HCT116 (cell line): ENCODE measurements at regions not wholly inside any gene's neighbourhood (a gene's known extent, or its start where the extent isn't known, plus 50 kb on each side); places are given as distances from the start of the nearest gene placed in this dataset.

Experiments
- ATAC-seq: fragments of 200-7000 bp; cut with Tn5 transposase; 2 replicates; pipeline ENCODE4 v1.9.1; 2020; ENCODE audit warnings: mild to moderate bottlenecking, moderate library complexity
- BruUV-seq: library from RNA; stranded (reverse); fragments of 400-500 nt; replicated peaks from 2 replicates; lab custom pipeline; 2021; lab: Mats Ljungman, UMichigan
- CTCF ChIA-PET: fragments of 300-600 bp; sonication (Branson Sonifier 250); formaldehyde crosslinking; loops from one replicate; lab custom pipeline; 2021; ENCODE audit warnings: antibody characterized with exemption; lab: Charles Lee
- POLR2A ChIA-PET: fragments of 300-600, 350-600 bp; sonication (Branson Sonifier 250); formaldehyde crosslinking; loops from one replicate; lab custom pipeline; 2021; ENCODE audit warnings: antibody characterized with exemption; lab: Charles Lee
- RAD21 ChIA-PET, 2 experiments: fragments of 300-600 bp; sonication (Branson Sonifier 250); formaldehyde crosslinking; loops; one replicate each; lab custom pipeline; 2023; ENCODE audit warnings: low total read pairs in 2 of 2; ENCODE audit not compliant: uncharacterized antibody in 2 of 2, unreplicated experiment in 2 of 2, low non-redundant PET in 1 of 2; lab: Charles Lee
- DNase-seq: peaks from one replicate; pipeline ENCODE4 v3.0.0-alpha.2; 2010; ENCODE audit warnings: low read depth, low spot score
- H2AFZ ChIP-seq: fragments of 200-600 bp; shearing (Covaris generic), sonication (generic); 2 replicates; pipeline ENCODE4 v1.6.1; 2017; ENCODE audit warnings: low read depth, mixed run types, mixed read lengths, antibody characterized with exemption, low read length; ENCODE audit not compliant: poor library complexity, severe bottlenecking
- H3K27ac ChIP-seq: 2 replicates; pipeline ENCODE4 v1.5.1; 2012; ENCODE audit warnings: low read depth, low read length
- H3K27me3 ChIP-seq: fragments of 200-600 bp; sonication (generic); 2 replicates; pipeline ENCODE4 v1.6.1; 2016; ENCODE audit warnings: mixed run types, low read length, mixed read lengths; ENCODE audit not compliant: insufficient read depth
- H3K36me3 ChIP-seq, 2 experiments: fragments of 200-500 bp in 1 of 2; fragments of 200-600 bp in 1 of 2; sonication (Bioruptor generic) in 1 of 2; sonication (generic) in 1 of 2; 2 replicates each; pipeline versions ENCODE4 v1.5.1 to v1.6.1; 2014 to 2016; ENCODE audit warnings: low read length in 2 of 2, inconsistent platforms in 1 of 2, mixed read lengths in 1 of 2, mixed run types in 1 of 2; ENCODE audit not compliant: insufficient read depth in 2 of 2, control insufficient read depth in 1 of 2
- H3K4me1 ChIP-seq, 2 experiments: fragments of 200-600 bp in 1 of 2; sonication (generic) in 1 of 2; 2 replicates each; pipeline versions ENCODE4 v1.5.1 to v1.6.1; 2012 to 2017; ENCODE audit warnings: low read length in 2 of 2, inconsistent platforms in 1 of 2, mild to moderate bottlenecking in 1 of 2, mixed read lengths in 1 of 2, mixed run types in 1 of 2, moderate library complexity in 1 of 2; ENCODE audit not compliant: insufficient read depth in 2 of 2, control insufficient read depth in 1 of 2
- H3K4me2 ChIP-seq: fragments of 200-600 bp; sonication (generic); 2 replicates; pipeline ENCODE4 v1.6.1; 2017; ENCODE audit warnings: mixed run types, low read length, mixed read lengths
- H3K4me3 ChIP-seq, 2 experiments: fragments of 200-600 bp in 1 of 2; sonication (generic) in 1 of 2; replicated peaks in 1 of 2; 2 replicates each; pipeline ENCODE4 v1.5.1; 2011 to 2016; ENCODE audit warnings: low read length in 2 of 2, control low read depth in 1 of 2, low read depth in 1 of 2, mild to moderate bottlenecking in 1 of 2, mixed read lengths in 1 of 2, mixed run types in 1 of 2
- H3K79me2 ChIP-seq: fragments of 200-600 bp; sonication (generic); 2 replicates; pipeline ENCODE4 v1.6.1; 2017; ENCODE audit warnings: mild to moderate bottlenecking, mixed run types, low read length, moderate library complexity, mixed read lengths; ENCODE audit not compliant: insufficient read depth
- H3K9ac ChIP-seq: fragments of 200-600 bp; sonication (generic); 2 replicates; pipeline ENCODE4 v1.6.1; 2016; ENCODE audit warnings: low read length, mixed read lengths
- H3K9me2 ChIP-seq: fragments of 200-600 bp; sonication (generic), shearing (Covaris generic); 2 replicates; pipeline ENCODE4 v1.6.1; 2017; ENCODE audit warnings: mixed run types, mild to moderate bottlenecking, moderate library complexity; ENCODE audit not compliant: insufficient read depth
- H3K9me3 ChIP-seq, 2 experiments: fragments of 200-500 bp in 1 of 2; fragments of 200-600 bp in 1 of 2; sonication (Bioruptor generic) in 1 of 2; sonication (generic) in 1 of 2; 2 replicates each; pipeline ENCODE4 v1.6.1; 2014 to 2017; ENCODE audit warnings: low read length in 2 of 2, mixed read lengths in 2 of 2, inconsistent platforms in 1 of 2, low read depth in 1 of 2, mild to moderate bottlenecking in 1 of 2, mixed run types in 1 of 2, moderate library complexity in 1 of 2; ENCODE audit not compliant: control insufficient read depth in 1 of 2, insufficient read depth in 1 of 2
- H4K20me1 ChIP-seq: fragments of 200-600 bp; sonication (generic), shearing (Covaris generic); 2 replicates; pipeline ENCODE4 v1.6.1; 2017; ENCODE audit warnings: mixed run types, mild to moderate bottlenecking, moderate library complexity; ENCODE audit not compliant: insufficient read depth
- EGR1 ChIP-seq: IDR thresholded peaks from 2 replicates; pipeline ENCODE4 v1.6.1; 2012; ENCODE audit warnings: low read depth
- ELF1 ChIP-seq: IDR thresholded peaks from 2 replicates; pipeline ENCODE4 v1.6.1; 2012; ENCODE audit warnings: low read depth, borderline replicate concordance
- EZH2phosphoT487 ChIP-seq: fragments of 200-600 bp; IDR thresholded peaks from 2 replicates; pipeline ENCODE4 v1.6.1; 2018; ENCODE audit warnings: antibody characterized with exemption, borderline replicate concordance
- JUND ChIP-seq: IDR thresholded peaks from 2 replicates; pipeline ENCODE4 v1.6.1; 2012
- MAX ChIP-seq: IDR thresholded peaks from 2 replicates; pipeline ENCODE4 v1.6.1; 2012
- POLR2A ChIP-seq: IDR thresholded peaks from 2 replicates; pipeline ENCODE4 v1.7.0; 2011; ENCODE audit warnings: borderline replicate concordance; ENCODE audit not compliant: insufficient read depth, insufficient read length; ENCODE audit errors: extremely low read depth
- POLR2AphosphoS5 ChIP-seq: IDR thresholded peaks from 2 replicates; pipeline ENCODE4 v1.6.1; 2011; ENCODE audit warnings: mild to moderate bottlenecking, low read depth, low read length, moderate library complexity
- REST ChIP-seq: IDR thresholded peaks from 2 replicates; pipeline ENCODE4 v1.6.1; 2012; ENCODE audit warnings: low read depth
- SIN3A ChIP-seq: IDR thresholded peaks from 2 replicates; pipeline ENCODE4 v1.6.1; 2012; ENCODE audit warnings: low read depth
- SP1 ChIP-seq: IDR thresholded peaks from 2 replicates; pipeline ENCODE4 v1.6.1; 2012; ENCODE audit warnings: low read depth
- SRF ChIP-seq: IDR thresholded peaks from 2 replicates; pipeline ENCODE4 v1.6.1; 2012; ENCODE audit warnings: low read depth
- TCF7L2 ChIP-seq: IDR thresholded peaks from 2 replicates; pipeline ENCODE4 v1.7.0; 2011; ENCODE audit warnings: borderline replicate concordance, inconsistent platforms; ENCODE audit not compliant: insufficient read depth, insufficient read length; ENCODE audit errors: extremely low read depth
- YY1 ChIP-seq: IDR thresholded peaks from 2 replicates; pipeline ENCODE4 v1.6.1; 2011; ENCODE audit warnings: low read length, low read depth, moderate library complexity, mild to moderate bottlenecking; ENCODE audit not compliant: insufficient replicate concordance; ENCODE audit errors: extremely low read depth
- ZFX ChIP-seq: fragments of 450-650 bp; IDR thresholded peaks from 2 replicates; pipeline ENCODE4 v1.6.1; 2017
- ZNF274 ChIP-seq: fragments of 200-500 bp; sonication (Bioruptor generic); IDR thresholded peaks from 2 replicates; pipeline ENCODE4 v1.6.1; 2014; ENCODE audit warnings: mild to moderate bottlenecking, low read depth, low read length, inconsistent platforms
- intact Hi-C: fragments of 100-400 bp; cut with micrococcal nuclease; formaldehyde crosslinking; loops from 2 replicates; pipeline ENCODE4 v1.10.0; 2022
- TF ChIP-seq, protein P1 (sequence below): IDR thresholded peaks from 2 replicates; pipeline ENCODE4 v1.6.1; 2012
- TF ChIP-seq, protein P2 (sequence below), 3 experiments: fragments of 200-600 bp in 1 of 3; sonication (generic) in 1 of 3; IDR thresholded peaks in 2 of 3; conservative IDR thresholded peaks in 1 of 3; 2 replicates each; pipeline ENCODE4 v1.5.1; 2012 to 2017; ENCODE audit warnings: low read depth in 2 of 3, low read length in 2 of 3, antibody characterized with exemption in 1 of 3, borderline replicate concordance in 1 of 3, control low read depth in 1 of 3, mild to moderate bottlenecking in 1 of 3, mixed read lengths in 1 of 3, mixed run types in 1 of 3, moderate library complexity in 1 of 3; ENCODE audit not compliant: insufficient read depth in 1 of 3

DNA sequence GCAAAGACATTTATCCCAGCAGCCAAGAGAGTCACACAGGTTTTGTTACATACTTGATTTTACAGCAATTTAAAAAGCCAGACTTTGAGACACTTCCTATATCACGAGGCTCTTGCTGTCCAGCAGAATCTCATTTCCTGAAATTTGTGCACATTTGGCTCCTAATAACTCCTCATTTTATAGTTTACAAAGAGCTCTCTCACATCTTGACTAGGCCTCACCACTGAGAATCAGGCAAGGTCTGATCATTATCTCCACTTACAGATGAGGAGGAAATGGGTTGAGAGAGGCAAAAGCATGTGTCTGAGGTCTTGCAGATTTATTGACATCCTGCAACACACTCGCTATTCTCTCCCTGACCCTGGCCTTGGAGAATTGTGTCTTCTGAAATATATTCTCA lies 426.8 kb downstream of the MAFB start:
- CTCF ChIA-PET, result no interaction called here

More for the DNA sequence above, 426.8 kb downstream of the MAFB start:
- no peaks in the 10 kb centered on the region for H3K9me2 ChIP-seq
- DNase-seq (no peak), ATAC-seq (no peak)
- H3K9me3 ChIP-seq, result no peaks in the 10 kb centered on the region
- H2AFZ ChIP-seq, result no peak overlapping the region
- intact Hi-C loops, result loop anchor here (5.0 kb wide), 1 partner anchor 700 kb away; no protein-coding TSS in a partner anchor
- H3K27me3 ChIP-seq, result no peaks in the 10 kb centered on the region; the same call in 1 of the 2 replicates
- H4K20me1 ChIP-seq, result no peaks in the 10 kb centered on the region
- RAD21 ChIA-PET, result no interaction called here
- BruUV-seq, result no TSS peak
- no peaks in the 10 kb centered on the region for H3K79me2 ChIP-seq
- H3K4me2 ChIP-seq, result no peak overlapping the region
- no peak overlapping the region for H3K27ac ChIP-seq
- H3K9ac ChIP-seq, result no peak overlapping the region
- no peaks in the 10 kb centered on the region for H3K36me3 ChIP-seq
- H3K4me3 ChIP-seq, result no peak overlapping the region
- POLR2A ChIA-PET, result no interaction called here
- no peaks in the 10 kb centered on the region for H3K4me1 ChIP-seq
- TF ChIP-seq MAX, result no peak
- TF ChIP-seq SP1, result no peak
- no peak for TF ChIP-seq EGR1
- TF ChIP-seq JUND, result no peak
- TF ChIP-seq TCF7L2, result no peak
- TF ChIP-seq ZFX, result no peak
- TF ChIP-seq SRF, result no peak
- no peak for TF ChIP-seq YY1
- TF ChIP-seq ELF1, result no peak
- no peak for TF ChIP-seq POLR2AphosphoS5
- TF ChIP-seq, protein P1, sequence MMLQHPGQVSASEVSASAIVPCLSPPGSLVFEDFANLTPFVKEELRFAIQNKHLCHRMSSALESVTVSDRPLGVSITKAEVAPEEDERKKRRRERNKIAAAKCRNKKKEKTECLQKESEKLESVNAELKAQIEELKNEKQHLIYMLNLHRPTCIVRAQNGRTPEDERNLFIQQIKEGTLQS, result no peak
- no peak for TF ChIP-seq REST
- TF ChIP-seq, protein P2, sequence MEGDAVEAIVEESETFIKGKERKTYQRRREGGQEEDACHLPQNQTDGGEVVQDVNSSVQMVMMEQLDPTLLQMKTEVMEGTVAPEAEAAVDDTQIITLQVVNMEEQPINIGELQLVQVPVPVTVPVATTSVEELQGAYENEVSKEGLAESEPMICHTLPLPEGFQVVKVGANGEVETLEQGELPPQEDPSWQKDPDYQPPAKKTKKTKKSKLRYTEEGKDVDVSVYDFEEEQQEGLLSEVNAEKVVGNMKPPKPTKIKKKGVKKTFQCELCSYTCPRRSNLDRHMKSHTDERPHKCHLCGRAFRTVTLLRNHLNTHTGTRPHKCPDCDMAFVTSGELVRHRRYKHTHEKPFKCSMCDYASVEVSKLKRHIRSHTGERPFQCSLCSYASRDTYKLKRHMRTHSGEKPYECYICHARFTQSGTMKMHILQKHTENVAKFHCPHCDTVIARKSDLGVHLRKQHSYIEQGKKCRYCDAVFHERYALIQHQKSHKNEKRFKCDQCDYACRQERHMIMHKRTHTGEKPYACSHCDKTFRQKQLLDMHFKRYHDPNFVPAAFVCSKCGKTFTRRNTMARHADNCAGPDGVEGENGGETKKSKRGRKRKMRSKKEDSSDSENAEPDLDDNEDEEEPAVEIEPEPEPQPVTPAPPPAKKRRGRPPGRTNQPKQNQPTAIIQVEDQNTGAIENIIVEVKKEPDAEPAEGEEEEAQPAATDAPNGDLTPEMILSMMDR (IDR thresholded peaks at IDR 0.05 in 2 of 3, conservative IDR thresholded peaks at IDR 0.05 in 1 of 3; ENCODE audit: borderline replicate concordance in 1 of 3, insufficient read depth in 1 of 3, low read depth in 2 of 3, low read length in 2 of 3), result no peak
- no peak for TF ChIP-seq ZNF274
- no peak for TF ChIP-seq SIN3A
- no peak for TF ChIP-seq EZH2phosphoT487
- TF ChIP-seq POLR2A, result no peak
